RWPE1 (cell line): ENCODE measurements at regions not wholly inside any gene's neighbourhood (a gene's known extent, or its start where the extent isn't known, plus 50 kb on each side); places are given as distances from the start of the nearest gene placed in this dataset.

ENCODE experiments used
- CTCF ChIA-PET: fragments of 350-600 bp; sonication (Branson Sonifier 250); formaldehyde crosslinking; extraction: SDS; loops from one replicate; lab custom pipeline; 2021; lab: Yijun Ruan, JAX
- POLR2A ChIA-PET: fragments of 400-600 bp; formaldehyde crosslinking; extraction: SDS; loops from one replicate; lab custom pipeline; 2020; ENCODE audit warnings: antibody characterized with exemption; ENCODE audit not compliant: low non-redundant PET; lab: Yijun Ruan, JAX
- DNase-seq: peaks from one replicate; pipeline ENCODE4 v3.0.0; 2012; ENCODE audit warnings: low spot score
- H3K27ac ChIP-seq: fragments of 450-650 bp; 2 replicates; pipeline ENCODE4 v1.5.1; 2017
- CTCF ChIP-seq: fragments of 450-650 bp; conservative IDR thresholded peaks from 2 replicates; pipeline ENCODE4 v1.5.1; 2017; ENCODE audit warnings: low read depth, mild to moderate bottlenecking

- CTCF ChIA-PET, result interaction anchor here (0.6 to 1.3 kb wide), 3 partner anchors 15 to 134 kb away, joined by 3 to 4 read pairs (median 4); no protein-coding TSS in a partner anchor
- POLR2A ChIA-PET, result interaction anchor here (0.5 to 1.2 kb wide), 2 partner anchors 17 to 386 kb away, joined by 3 to 5 read pairs; no protein-coding TSS in a partner anchor
- TF ChIP-seq CTCF, result no peak
- DNase-seq, result peak; percentile 93
- H3K27ac ChIP-seq, result peak overlapping the region; percentile 97
These were observed 68.5 kb downstream of the MRPL14 start for GRCh38 chr6:44058617-44059358.

- TF ChIP-seq CTCF, result no peak
- DNase-seq, result no peak
- CTCF ChIA-PET, result interaction anchor here (0.6 to 1.4 kb wide), 3 partner anchors 16 to 289 kb away, joined by 4 to 5 read pairs (median 4); no protein-coding TSS in a partner anchor
- POLR2A ChIA-PET, result interaction anchor here (0.5 to 1.2 kb wide), 2 partner anchors 16 to 385 kb away, joined by 3 to 5 read pairs; no protein-coding TSS in a partner anchor
- H3K27ac ChIP-seq, result peak overlapping the region; percentile 97
These were observed 69.2 kb downstream of the MRPL14 start for GRCh38 chr6:44057931-44058616.

GRCh38 chr6:44057238-44057930 is 69.9 kb downstream of the MRPL14 start:
- peak overlapping the region; percentile 97 for H3K27ac ChIP-seq
- POLR2A ChIA-PET, result interaction anchor here (1.2 kb wide), 1 partner anchor 15 kb away, joined by 3 read pairs; no protein-coding TSS in a partner anchor
- CTCF ChIA-PET, result interaction anchor here (0.6 to 1.4 kb wide), 5 partner anchors 17 to 550 kb away, joined by 3 to 5 read pairs (median 4); no protein-coding TSS in a partner anchor
- TF ChIP-seq CTCF, result no peak
- DNase-seq, result no peak

- TF ChIP-seq CTCF, result no peak
- CTCF ChIA-PET, result interaction anchor here (0.6 to 1.4 kb wide), 4 partner anchors 106 to 550 kb away, joined by 3 to 5 read pairs (median 3); no protein-coding TSS in a partner anchor
- POLR2A ChIA-PET, result no interaction called here
- peak overlapping the region; percentile 97 for H3K27ac ChIP-seq
- DNase-seq, result no peak
These were observed 70.6 kb downstream of the MRPL14 start for GRCh38 chr6:44056392-44057237.

GRCh38 chr6:44054721-44055559 is 72.3 kb downstream of the MRPL14 start:
- TF ChIP-seq CTCF, result no peak
- ChIA-PET CTCF (no interaction called here), POLR2A (no interaction called here)
- DNase-seq, result no peak
- peak overlapping the region; percentile 61 for H3K27ac ChIP-seq
